Stimulated activated memory B cell treated with anti-CD40 and anti-IgM and Interleukin-4, amounts not matched to agents 10 μg/mL and 1 μg/mL and 100 μg/mL, for 72 hours (primary cell): ENCODE measurements at regions not wholly inside any gene's neighbourhood (a gene's known extent, or its start where the extent isn't known, plus 50 kb on each side); places are given as distances from the start of the nearest gene placed in this dataset.
"Not testable (repeated sequence)": the region's sequence is repeated elsewhere in the genome, so short reads cannot be mapped to it uniquely, and the experiment has no call there.

Source experiments
- ATAC-seq: fragments of 150-1000 bp; cut with Tn5 transposase; 2 replicates; pipeline ENCODE4 v1.10.0; 2021
- H3K27ac Mint-ChIP-seq: one replicate; pipeline ENCODE4 v1.8.0; 2022; ENCODE audit warnings: mild to moderate bottlenecking, mixed read lengths
- H3K27me3 Mint-ChIP-seq: one replicate; pipeline ENCODE4 v1.8.0; 2022; ENCODE audit warnings: mixed read lengths
- H3K36me3 Mint-ChIP-seq: one replicate; pipeline ENCODE4 v1.8.0; 2022; ENCODE audit warnings: mixed read lengths
- H3K4me1 Mint-ChIP-seq: one replicate; pipeline ENCODE4 v1.8.0; 2022; ENCODE audit warnings: mixed read lengths
- H3K4me3 Mint-ChIP-seq: one replicate; pipeline ENCODE4 v1.8.0; 2022; ENCODE audit warnings: mild to moderate bottlenecking, moderate library complexity, mixed read lengths
- H3K9me3 Mint-ChIP-seq: one replicate; pipeline ENCODE4 v1.8.0; 2022; ENCODE audit warnings: mixed read lengths

DNA sequence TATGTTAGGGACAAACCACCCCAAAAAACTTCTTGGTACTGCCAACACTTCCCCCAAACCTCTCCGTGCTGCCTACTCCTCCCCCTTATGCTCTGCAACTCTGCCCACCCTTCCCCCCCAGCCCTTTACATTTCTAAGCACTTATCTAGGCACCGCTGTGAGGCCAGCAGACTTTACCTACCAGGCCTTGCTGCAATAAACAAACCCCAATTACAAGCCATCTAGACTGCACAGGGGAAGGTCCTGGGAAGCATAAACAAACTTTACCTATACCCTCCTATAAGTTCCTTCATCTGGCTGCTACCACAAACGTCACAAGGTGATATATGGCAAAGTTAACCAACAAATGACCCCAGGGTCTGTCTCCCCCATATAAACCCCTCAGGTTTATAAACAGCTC lies 259.4 kb upstream of the GULP1 start:
- no peaks in the 10 kb centered on the region for H3K36me3 Mint-ChIP-seq
- no peak for ATAC-seq
- no peaks in the 10 kb centered on the region for H3K4me1 Mint-ChIP-seq
- no peak overlapping the region for H3K27ac Mint-ChIP-seq
- peaks cover 2% of the 10 kb centered on the region for H3K9me3 Mint-ChIP-seq
- no peaks in the 10 kb centered on the region for H3K27me3 Mint-ChIP-seq
- no peak overlapping the region for H3K4me3 Mint-ChIP-seq

DNA sequence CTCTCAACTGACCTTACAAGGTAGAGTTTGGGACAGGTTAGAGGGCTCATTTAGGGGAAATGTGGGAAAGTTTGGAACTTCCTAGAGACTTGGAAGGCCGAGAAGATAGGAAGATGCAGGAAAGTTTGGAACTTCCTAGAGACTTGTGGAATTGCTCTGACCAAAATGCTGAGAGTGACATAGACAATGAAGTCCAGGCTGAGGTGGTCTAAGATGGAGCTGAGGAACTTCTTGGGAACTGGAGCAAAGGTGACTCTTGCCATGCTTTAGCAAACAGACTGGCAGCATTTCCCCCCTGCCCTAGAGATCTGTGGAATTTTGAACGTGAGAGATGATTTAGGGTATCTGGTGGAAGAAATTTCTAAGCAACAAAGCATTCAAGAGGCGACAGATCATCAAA lies 258.9 kb upstream of the GULP1 start:
- Mint-ChIP-seq H3K9me3 (peaks cover 2% of the 10 kb centered on the region), H3K4me1 (no peaks in the 10 kb centered on the region), H3K36me3 (no peaks in the 10 kb centered on the region), H3K4me3 (no peak overlapping the region), H3K27ac (no peak overlapping the region), H3K27me3 (no peaks in the 10 kb centered on the region)
- no peak for ATAC-seq

DNA sequence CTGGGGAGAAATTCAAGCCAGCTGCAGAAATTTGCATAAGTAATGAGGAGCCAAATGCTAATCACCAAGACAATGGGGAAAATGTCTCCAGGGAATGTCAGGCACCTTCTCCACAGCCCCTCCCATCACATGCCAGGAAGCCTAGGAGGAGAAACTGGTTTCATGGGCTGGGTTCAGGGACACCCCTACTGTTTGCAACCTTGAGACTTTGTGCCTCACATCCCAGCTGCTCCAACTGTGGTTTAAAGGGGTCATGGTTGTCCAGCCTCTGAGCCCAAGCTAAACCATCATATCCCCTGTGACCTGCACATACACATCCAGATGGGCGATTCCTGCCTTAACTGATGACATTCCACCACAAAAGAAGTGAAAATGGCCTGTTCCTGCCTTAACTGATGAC lies 258.4 kb upstream of the GULP1 start:
- ATAC-seq, H3K9me3 Mint-ChIP-seq: not testable (repeated sequence)

DNA sequence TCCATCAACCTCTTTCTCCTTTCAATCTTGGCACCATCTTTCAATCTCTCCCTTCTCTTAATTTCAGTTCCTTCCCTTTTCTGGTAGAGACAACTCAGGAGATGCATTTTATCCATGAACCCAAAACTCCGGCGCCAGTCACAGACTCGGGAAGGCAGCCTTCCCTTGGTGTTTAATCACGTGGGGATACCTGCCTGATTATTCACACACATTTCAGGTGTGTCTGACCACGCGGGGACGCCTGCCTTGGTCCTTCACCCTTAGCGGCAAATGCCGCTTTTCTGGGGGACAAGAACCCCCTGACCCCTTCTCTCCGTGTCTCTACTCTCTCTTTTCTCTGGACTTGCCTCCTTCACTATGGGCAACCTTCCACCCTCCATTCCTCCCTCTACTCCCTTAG lies 257.6 kb upstream of the GULP1 start:
- H3K9me3 Mint-ChIP-seq, ATAC-seq, H3K36me3 Mint-ChIP-seq, H3K27ac Mint-ChIP-seq, H3K4me3 Mint-ChIP-seq, H3K4me1 Mint-ChIP-seq, H3K27me3 Mint-ChIP-seq: not testable (repeated sequence)

More for the DNA sequence above, 258.4 kb upstream of the GULP1 start:
- not testable (repeated sequence) for H3K4me3 Mint-ChIP-seq, H3K27me3 Mint-ChIP-seq, H3K36me3 Mint-ChIP-seq, H3K4me1 Mint-ChIP-seq, H3K27ac Mint-ChIP-seq

DNA sequence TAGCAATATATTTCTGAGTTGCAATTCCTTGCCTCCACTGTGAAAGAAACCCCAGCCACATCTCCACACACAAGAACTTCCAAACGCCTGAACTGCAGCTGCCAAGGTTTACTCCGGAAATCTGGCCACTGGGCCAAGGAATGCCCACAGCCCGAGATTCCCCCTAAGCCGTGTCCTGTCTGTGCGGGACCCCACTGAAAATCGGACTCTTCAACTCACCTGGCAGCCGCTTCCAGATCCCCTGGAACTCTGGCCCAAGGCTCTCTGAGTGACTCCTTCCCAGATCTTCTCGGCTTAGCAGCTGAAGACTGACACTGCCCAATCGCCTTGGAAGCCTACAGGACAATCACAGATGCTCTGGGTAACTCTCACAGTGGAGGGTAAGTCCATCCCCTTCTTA lies 256.3 kb upstream of the GULP1 start:
- not testable (repeated sequence) for H3K27ac Mint-ChIP-seq, H3K4me1 Mint-ChIP-seq, H3K4me3 Mint-ChIP-seq, H3K27me3 Mint-ChIP-seq, H3K36me3 Mint-ChIP-seq, ATAC-seq, H3K9me3 Mint-ChIP-seq

DNA sequence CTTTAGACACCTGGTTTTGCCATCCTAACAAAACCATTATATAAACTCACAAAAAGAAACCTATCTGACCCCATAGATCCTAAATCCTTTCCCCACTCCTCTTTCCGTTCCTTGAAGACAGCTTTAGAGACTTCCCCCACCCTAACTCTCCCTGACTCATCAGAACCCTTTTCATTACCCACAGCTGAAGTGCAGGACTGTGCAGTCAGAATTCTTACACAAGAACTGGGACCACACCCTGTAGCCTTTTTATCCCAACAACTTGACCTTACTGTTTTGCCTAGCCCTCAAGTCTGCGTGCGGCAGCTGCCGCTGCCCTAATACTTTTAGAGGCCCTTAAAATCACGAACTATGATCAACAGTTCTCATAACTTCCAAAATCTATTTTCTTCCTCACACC lies 254.9 kb upstream of the GULP1 start:
- H3K4me3 Mint-ChIP-seq, H3K36me3 Mint-ChIP-seq, H3K4me1 Mint-ChIP-seq, H3K27ac Mint-ChIP-seq, ATAC-seq, H3K27me3 Mint-ChIP-seq, H3K9me3 Mint-ChIP-seq: not testable (repeated sequence)

DNA sequence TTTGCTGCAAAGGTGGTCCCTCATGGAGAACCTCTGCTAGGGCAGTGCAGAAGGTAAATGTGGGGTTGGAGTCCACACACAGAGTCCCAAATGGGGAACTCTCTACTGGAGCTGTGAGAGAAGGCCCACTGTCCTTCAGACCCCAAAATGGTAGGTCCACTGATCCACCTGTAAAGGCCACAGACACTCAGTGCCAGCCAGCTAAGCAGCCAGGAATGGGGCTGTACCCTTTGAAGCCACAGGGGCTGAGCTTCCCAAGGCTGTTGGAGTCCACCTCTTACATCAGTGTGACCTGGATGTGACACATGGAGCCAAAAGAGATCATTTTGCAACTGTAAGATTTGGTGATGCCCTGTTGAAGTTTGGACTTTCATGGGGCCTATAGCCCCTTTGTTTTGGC lies 252.4 kb upstream of the GULP1 start:
- no peak for ATAC-seq
- no peaks in the 10 kb centered on the region for H3K36me3 Mint-ChIP-seq
- H3K4me3 Mint-ChIP-seq, result no peak overlapping the region
- H3K4me1 Mint-ChIP-seq, result no peaks in the 10 kb centered on the region
- peaks cover 1% of the 10 kb centered on the region for H3K9me3 Mint-ChIP-seq
- H3K27me3 Mint-ChIP-seq, result no peaks in the 10 kb centered on the region
- H3K27ac Mint-ChIP-seq, result no peak overlapping the region

DNA sequence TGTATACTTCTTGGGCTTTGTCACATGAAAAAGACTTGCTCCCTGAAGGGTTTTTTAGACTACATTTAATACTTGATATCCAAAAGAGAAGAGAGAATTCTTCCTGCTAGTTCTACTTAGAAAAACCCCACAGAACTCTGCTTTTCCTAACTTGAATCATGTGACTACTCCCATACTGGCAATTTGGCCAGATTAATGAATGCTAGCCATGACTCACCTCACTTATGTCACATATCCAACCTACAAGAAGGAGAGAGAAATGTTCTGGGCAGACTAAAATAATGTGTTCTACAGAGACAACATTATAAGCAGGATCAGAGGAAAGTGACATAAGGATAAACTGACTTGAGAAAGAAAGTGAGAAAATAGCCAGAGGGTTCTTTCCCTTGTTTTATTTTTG lies 249.3 kb upstream of the GULP1 start:
- H3K4me3 Mint-ChIP-seq, result no peak overlapping the region
- no peaks in the 10 kb centered on the region for H3K4me1 Mint-ChIP-seq
- no peaks in the 10 kb centered on the region for H3K27me3 Mint-ChIP-seq
- no peak for ATAC-seq
- H3K36me3 Mint-ChIP-seq, result no peaks in the 10 kb centered on the region
- no peaks in the 10 kb centered on the region for H3K9me3 Mint-ChIP-seq
- no peak overlapping the region for H3K27ac Mint-ChIP-seq

DNA sequence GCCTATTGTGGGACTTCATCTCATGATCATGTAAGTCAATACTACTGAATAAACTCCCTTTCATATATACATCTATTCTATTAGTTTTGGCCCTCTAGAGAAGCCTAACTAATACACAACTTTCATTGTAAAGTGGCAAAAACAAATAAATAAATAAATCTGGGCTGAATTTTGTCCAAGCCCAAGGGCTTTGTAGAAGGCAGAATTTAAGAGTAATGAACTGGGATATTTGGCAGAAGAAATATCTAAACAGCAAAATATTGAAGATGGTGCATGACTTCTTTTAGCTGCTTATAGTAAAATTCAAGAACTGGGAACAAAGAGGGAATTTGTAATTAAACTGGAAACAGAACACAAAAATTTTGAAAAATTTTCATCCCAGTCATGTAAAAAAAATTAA lies 246.7 kb upstream of the GULP1 start:
- Mint-ChIP-seq H3K27ac (no peak overlapping the region), H3K36me3 (no peaks in the 10 kb centered on the region), H3K9me3 (no peaks in the 10 kb centered on the region), H3K27me3 (no peaks in the 10 kb centered on the region), H3K4me3 (no peak overlapping the region), H3K4me1 (no peaks in the 10 kb centered on the region)
- ATAC-seq, result no peak

DNA sequence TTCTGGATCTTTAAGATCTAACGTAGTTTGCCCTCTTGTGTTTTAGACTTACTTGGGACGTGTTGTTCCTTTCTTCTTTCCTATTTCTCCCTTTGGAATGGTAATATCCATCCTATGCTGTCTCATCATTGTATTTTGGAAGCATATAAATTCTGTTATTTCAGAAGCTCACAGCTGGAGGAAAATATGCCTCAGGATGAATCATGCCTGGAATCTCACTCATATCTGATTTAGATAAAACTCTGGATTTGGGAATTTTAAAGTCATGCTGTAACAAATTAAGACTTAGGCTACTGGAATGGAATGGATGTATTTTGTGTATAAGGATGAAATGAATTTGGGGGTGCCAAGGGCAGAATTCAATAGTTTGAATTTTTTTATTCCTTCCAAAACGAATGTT lies 245.2 kb upstream of the GULP1 start:
- Mint-ChIP-seq H3K4me3 (no peak overlapping the region), H3K27ac (no peak overlapping the region), H3K27me3 (no peaks in the 10 kb centered on the region), H3K9me3 (no peaks in the 10 kb centered on the region), H3K4me1 (no peaks in the 10 kb centered on the region), H3K36me3 (no peaks in the 10 kb centered on the region)
- ATAC-seq, result no peak

DNA sequence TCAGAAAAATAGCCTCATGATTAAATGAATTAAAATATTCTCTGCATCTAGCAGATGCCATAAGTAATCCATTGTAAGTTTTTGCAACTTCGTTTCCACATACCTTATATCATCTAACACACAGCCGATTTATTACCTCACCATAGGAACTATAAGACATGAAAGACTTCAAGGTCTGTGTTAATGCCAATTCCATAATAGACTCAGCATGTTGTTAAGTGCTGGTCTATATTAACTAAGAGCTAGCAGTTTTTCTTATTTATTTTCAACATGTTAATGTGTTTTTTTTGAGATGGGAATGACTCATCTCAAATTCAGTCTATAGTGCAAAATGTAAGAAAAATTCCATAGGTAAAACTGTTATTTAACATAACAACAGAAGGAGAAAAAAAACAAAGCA lies 243.9 kb upstream of the GULP1 start:
- no peak overlapping the region for H3K27ac Mint-ChIP-seq
- no peaks in the 10 kb centered on the region for H3K4me1 Mint-ChIP-seq
- no peak overlapping the region for H3K4me3 Mint-ChIP-seq
- no peaks in the 10 kb centered on the region for H3K36me3 Mint-ChIP-seq
- no peaks in the 10 kb centered on the region for H3K27me3 Mint-ChIP-seq
- no peaks in the 10 kb centered on the region for H3K9me3 Mint-ChIP-seq
- ATAC-seq, result no peak

DNA sequence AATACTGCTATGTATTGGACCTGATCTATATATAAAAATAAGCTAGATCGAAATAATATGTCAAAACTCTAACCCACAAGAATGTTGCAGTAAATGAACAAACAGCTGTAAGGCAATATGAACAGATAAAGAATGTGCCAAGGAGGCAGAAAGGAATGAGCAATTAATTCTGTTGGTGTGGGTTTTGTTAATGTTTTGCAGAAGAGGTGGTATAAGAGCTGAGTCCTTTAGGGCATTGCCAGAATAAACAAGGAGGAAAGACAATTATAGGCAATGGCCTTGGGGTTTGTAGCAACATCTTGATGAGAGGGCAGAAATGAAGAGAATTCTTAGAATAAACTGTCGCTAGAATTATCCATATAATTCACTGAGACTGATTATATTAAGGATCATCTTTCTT lies 240.9 kb upstream of the GULP1 start:
- no peaks in the 10 kb centered on the region for H3K36me3 Mint-ChIP-seq
- H3K27me3 Mint-ChIP-seq, result no peaks in the 10 kb centered on the region
- ATAC-seq, result no peak
- H3K27ac Mint-ChIP-seq, result no peak overlapping the region
- no peaks in the 10 kb centered on the region for H3K4me1 Mint-ChIP-seq
- H3K9me3 Mint-ChIP-seq, result no peaks in the 10 kb centered on the region
- no peak overlapping the region for H3K4me3 Mint-ChIP-seq

DNA sequence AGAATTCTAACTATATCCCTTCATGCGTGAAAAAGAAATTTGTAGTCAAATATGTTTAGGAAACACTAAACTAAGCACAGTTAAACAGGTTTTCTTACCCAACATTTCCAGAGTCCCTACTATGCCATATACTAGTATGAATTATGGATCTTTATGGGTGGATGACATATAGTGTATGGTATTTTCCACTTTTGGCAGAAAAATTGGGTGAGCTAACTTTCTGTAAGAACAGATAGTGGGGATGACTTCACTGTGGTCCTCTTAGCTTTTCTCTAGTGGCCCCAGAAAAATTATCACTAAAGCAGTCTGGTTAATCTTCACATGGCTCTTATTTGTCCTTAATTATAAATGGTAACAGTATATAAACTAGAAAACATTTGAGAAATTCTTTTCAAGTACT lies 240.0 kb upstream of the GULP1 start:
- H3K27me3 Mint-ChIP-seq, result no peaks in the 10 kb centered on the region
- ATAC-seq, result no peak
- no peaks in the 10 kb centered on the region for H3K9me3 Mint-ChIP-seq
- no peaks in the 10 kb centered on the region for H3K36me3 Mint-ChIP-seq
- H3K4me1 Mint-ChIP-seq, result no peaks in the 10 kb centered on the region
- H3K4me3 Mint-ChIP-seq, result no peak overlapping the region
- H3K27ac Mint-ChIP-seq, result no peak overlapping the region

DNA sequence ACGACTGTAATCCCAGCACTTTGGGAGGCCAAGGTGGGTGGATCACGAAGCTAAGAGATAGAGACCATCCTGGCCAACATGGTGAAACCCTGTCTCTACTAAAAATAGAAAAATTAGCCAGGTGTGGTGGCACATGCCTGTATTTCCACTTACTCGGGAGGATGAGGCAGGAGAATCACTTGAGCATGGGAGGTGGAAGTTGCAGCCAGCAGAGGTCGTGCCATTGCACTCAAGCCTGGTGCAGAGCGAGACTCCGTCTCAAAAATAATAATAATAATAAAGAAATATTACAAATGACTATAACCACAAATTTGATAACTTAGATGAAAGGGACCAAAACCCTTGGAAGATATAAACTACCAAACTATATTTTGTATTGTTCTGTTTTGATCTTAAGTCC lies 226.3 kb upstream of the GULP1 start:
- no peak overlapping the region for H3K27ac Mint-ChIP-seq
- peaks cover 4% of the 10 kb centered on the region for H3K9me3 Mint-ChIP-seq
- H3K4me1 Mint-ChIP-seq, result no peaks in the 10 kb centered on the region
- H3K36me3 Mint-ChIP-seq, result no peaks in the 10 kb centered on the region
- no peaks in the 10 kb centered on the region for H3K27me3 Mint-ChIP-seq
- H3K4me3 Mint-ChIP-seq, result no peak overlapping the region
- no peak for ATAC-seq

DNA sequence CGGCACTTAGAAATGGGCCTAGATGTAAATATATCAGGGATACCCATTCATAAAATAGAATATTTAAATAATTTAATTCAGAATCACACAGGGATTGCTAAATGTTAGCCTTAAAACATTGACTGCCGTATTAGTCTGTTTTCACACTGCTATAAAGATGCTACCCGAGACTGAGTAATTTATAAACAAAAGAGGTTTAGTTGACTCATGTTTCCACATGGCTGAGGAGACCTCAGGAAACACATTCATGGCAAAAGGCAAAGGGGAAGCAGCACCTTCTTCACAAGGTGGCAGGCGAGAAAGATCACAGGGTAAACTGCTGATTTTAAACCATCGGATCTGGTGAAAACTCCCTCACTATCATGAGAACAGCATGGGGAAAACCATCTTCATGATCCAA lies 223.6 kb upstream of the GULP1 start:
- no peaks in the 10 kb centered on the region for H3K4me1 Mint-ChIP-seq
- no peak overlapping the region for H3K4me3 Mint-ChIP-seq
- no peaks in the 10 kb centered on the region for H3K27me3 Mint-ChIP-seq
- no peak overlapping the region for H3K27ac Mint-ChIP-seq
- ATAC-seq, result no peak
- H3K36me3 Mint-ChIP-seq, result no peaks in the 10 kb centered on the region
- H3K9me3 Mint-ChIP-seq, result peaks cover 14% of the 10 kb centered on the region

DNA sequence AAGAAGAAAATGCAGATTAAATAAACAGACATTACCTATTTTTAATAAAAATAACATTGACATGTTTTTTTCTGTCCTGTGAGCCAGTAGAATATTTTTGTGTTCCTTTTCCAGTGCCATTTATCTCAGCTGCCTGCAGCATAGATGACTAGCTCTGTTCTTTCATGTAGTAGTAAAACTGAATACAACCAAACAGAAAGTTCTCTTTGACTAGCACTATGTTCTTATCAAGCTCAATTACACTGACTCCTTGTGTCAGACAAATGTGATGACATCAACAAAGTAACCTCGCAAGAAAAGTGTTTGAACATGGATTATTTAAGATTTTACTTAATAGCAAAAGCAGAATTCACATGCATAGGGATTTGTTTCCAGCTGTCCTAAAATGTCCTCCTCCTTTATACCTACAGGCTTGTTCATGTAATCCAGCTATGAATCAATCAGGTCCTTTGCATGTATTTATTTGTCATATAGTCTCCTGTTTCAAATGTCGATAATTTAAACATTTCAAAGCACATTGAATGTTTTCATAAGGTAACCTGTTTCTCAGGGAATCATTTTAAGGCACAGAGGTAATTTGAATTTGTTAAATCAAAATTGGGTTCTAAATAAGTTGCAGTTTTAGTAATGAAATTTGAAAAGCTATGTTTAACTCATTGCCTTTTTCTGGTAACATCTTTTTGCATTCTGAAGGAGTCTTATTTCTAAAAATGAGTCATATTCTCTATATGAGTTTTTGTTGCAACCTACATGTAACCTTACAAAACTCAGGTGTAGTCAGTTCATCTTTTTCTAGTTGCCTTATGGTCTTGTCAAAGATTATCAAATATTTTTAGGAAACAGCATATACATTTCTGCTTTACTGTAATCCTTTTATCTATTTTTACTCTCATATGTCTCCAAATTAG lies 215.3 kb upstream of the GULP1 start:
- Mint-ChIP-seq H3K4me3 (no peak overlapping the region), H3K36me3 (no peaks in the 10 kb centered on the region), H3K27me3 (no peaks in the 10 kb centered on the region), H3K9me3 (peaks cover 16% of the 10 kb centered on the region), H3K27ac (no peak overlapping the region), H3K4me1 (no peaks in the 10 kb centered on the region)
- ATAC-seq, result no peak

DNA sequence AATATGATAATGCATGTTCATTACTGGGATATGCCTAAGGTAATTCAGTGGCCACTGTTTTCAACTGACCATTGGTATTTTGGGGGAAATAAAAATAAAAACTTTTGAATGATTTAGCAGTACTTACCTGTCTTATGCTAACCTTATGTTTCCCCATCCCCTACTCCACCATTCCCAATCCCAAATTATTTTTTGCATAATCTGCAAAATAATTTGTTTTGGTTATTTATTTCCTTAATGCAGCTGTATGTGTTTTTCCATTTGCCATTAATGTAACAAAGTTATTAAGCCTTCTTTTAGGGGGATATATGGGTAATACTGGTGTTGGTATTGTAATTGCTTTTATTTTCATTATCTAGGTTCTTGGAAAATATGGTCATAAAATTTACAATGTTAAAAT lies 213.9 kb upstream of the GULP1 start:
- Mint-ChIP-seq H3K4me3 (no peak overlapping the region), H3K27me3 (no peaks in the 10 kb centered on the region), H3K4me1 (no peaks in the 10 kb centered on the region), H3K27ac (no peak overlapping the region), H3K9me3 (peaks cover 9% of the 10 kb centered on the region), H3K36me3 (no peaks in the 10 kb centered on the region)
- ATAC-seq, result no peak
